Stimulated activated memory B cell treated with anti-CD40 and anti-IgM and Interleukin-4, amounts not matched to agents 10 μg/mL and 1 μg/mL and 100 μg/mL, for 72 hours (primary cell): ENCODE measurements at regions not wholly inside any gene's neighbourhood (a gene's known extent, or its start where the extent isn't known, plus 50 kb on each side); places are given as distances from the start of the nearest gene placed in this dataset.
A peak's percentile ranks its signal among the peaks of the same experiment; 100 is the strongest.
"Not testable (repeated sequence)": the region's sequence is repeated elsewhere in the genome, so short reads cannot be mapped to it uniquely, and the experiment has no call there.

ENCODE experiments used
- ATAC-seq: fragments of 150-1000 bp; cut with Tn5 transposase; 2 replicates; pipeline ENCODE4 v1.10.0; 2021
- H3K27ac Mint-ChIP-seq: one replicate; pipeline ENCODE4 v1.8.0; 2022; ENCODE audit warnings: mild to moderate bottlenecking, mixed read lengths
- H3K27me3 Mint-ChIP-seq: one replicate; pipeline ENCODE4 v1.8.0; 2022; ENCODE audit warnings: mixed read lengths
- H3K36me3 Mint-ChIP-seq: one replicate; pipeline ENCODE4 v1.8.0; 2022; ENCODE audit warnings: mixed read lengths
- H3K4me1 Mint-ChIP-seq: one replicate; pipeline ENCODE4 v1.8.0; 2022; ENCODE audit warnings: mixed read lengths
- H3K4me3 Mint-ChIP-seq: one replicate; pipeline ENCODE4 v1.8.0; 2022; ENCODE audit warnings: mild to moderate bottlenecking, moderate library complexity, mixed read lengths
- H3K9me3 Mint-ChIP-seq: one replicate; pipeline ENCODE4 v1.8.0; 2022; ENCODE audit warnings: mixed read lengths

DNA sequence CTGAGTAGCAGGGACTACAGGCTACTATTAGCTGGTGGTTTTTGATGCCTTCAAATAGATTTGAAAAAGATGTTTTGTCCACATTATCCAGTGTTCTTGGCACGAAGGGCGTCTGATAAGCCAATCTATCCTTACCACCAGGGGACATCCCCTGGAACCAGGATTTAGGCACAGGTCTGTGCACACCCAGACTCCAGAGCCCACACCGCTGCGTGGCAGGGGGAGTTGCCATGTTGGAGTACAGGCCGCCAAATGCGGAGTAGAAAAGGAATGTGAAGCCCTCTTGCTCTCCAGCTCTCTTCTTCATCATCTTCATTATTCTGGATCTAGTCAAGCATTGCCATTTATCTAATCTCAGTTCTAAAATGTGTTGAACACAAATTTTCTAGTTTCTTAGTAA, 54.3 kb downstream of the RNU1-4 start:
- ATAC-seq, H3K9me3 Mint-ChIP-seq, H3K36me3 Mint-ChIP-seq, H3K4me3 Mint-ChIP-seq, H3K4me1 Mint-ChIP-seq, H3K27ac Mint-ChIP-seq: not testable (repeated sequence)
- H3K27me3 Mint-ChIP-seq = peaks cover 16% of the 10 kb centered on the region

GRCh38 chr1:16795119-16795518, 54.8 kb downstream of the RNU1-4 start:
- H3K36me3 Mint-ChIP-seq, H3K4me3 Mint-ChIP-seq, H3K27ac Mint-ChIP-seq, H3K9me3 Mint-ChIP-seq, H3K4me1 Mint-ChIP-seq, ATAC-seq: not testable (repeated sequence)
- H3K27me3 Mint-ChIP-seq = peaks cover 16% of the 10 kb centered on the region

DNA sequence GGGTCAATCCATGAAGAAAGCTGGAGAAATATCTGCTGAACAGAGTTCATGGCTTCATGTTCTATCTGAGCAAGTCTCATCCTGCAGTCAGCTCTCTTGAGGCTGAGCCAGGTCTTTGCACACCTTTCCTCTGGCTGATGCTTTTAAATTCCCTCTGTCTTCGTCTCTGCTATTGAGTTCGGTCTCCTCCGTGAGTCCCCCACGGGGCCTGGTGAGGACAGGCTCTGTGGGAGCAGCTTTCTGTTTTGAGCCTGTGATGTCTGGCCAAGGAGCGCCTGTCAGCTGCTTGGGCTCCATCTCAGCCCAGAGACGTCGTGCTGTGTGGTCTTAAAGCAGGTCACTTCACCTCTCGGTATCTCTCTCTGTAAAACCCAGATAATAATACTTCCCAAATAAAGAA, 55.9 kb downstream of the RNU1-4 start:
- not testable (repeated sequence) for H3K4me3 Mint-ChIP-seq, H3K9me3 Mint-ChIP-seq, H3K36me3 Mint-ChIP-seq, H3K4me1 Mint-ChIP-seq, H3K27ac Mint-ChIP-seq
- H3K27me3 Mint-ChIP-seq = peaks cover 16% of the 10 kb centered on the region
- ATAC-seq = peak; percentile 46

DNA sequence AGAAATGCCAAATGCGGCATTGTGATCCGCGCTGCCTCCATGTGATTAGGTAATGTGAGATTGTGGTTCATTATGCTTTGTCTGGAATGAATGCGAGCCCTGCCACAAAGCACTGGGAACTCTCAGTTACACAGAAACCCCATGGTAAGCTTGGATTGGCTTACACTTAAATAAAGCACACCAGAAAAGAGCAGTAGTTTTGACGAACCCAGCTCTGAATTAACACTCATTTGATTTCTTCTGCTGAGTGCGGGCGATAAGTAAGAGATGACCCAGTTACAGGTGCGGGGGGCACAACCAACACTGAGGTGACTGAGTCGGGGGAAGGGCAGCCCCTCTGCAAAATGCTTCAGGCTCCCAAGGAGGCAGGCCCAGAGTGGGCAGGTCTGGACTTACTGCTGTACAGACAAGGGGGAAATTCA, 56.3 kb downstream of the RNU1-4 start:
- H3K4me1 Mint-ChIP-seq = not testable (repeated sequence)

DNA sequence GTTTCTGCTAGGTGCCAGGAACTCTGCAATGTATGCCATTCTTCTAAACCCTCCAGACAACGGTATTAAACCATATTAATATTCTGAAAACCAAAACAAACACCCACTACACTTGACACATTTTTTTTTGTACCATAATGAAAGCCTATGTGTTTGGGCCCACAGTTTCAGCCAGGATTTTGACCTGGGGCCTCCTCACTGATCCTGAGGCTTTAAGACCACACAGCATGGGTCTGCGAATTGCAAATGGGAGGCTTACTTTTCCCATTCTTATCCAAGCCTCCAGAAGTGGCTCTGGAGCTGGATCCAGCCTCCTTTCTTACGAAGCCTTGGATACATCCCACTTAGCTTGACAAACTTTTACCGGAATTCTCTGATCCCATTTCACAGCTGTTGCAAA, 56.7 kb downstream of the RNU1-4 start:
- not testable (repeated sequence) for H3K36me3 Mint-ChIP-seq, H3K4me1 Mint-ChIP-seq, H3K9me3 Mint-ChIP-seq, H3K4me3 Mint-ChIP-seq, ATAC-seq, H3K27ac Mint-ChIP-seq
- peaks cover 16% of the 10 kb centered on the region for H3K27me3 Mint-ChIP-seq

More for the DNA sequence above, 56.3 kb downstream of the RNU1-4 start:
- not testable (repeated sequence) for H3K36me3 Mint-ChIP-seq, H3K9me3 Mint-ChIP-seq, H3K27ac Mint-ChIP-seq, H3K4me3 Mint-ChIP-seq
- H3K27me3 Mint-ChIP-seq = peaks cover 16% of the 10 kb centered on the region
- peak; percentile 64 for ATAC-seq

DNA sequence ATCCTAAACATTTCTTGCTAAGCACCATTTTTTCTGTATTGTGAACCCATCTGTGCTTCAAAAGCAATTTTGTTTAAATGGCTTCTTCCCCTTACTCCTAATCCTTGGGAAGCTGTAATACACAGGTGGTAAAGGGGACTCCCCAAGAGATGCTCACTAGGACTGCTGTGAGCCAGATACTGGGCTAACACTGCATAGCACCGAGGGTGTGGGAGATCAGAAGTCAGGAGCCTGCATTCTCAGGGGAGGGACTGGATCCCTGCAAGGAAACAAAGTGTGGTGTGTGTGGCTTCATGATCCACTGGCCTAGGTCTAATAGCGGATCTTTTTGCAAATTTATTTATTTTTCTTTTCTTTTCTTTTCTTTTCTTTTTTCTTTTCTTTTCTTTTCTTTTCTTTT, 57.7 kb downstream of the RNU1-4 start:
- H3K4me1 Mint-ChIP-seq, H3K9me3 Mint-ChIP-seq, H3K27ac Mint-ChIP-seq, H3K36me3 Mint-ChIP-seq, H3K4me3 Mint-ChIP-seq: not testable (repeated sequence)
- peaks cover 16% of the 10 kb centered on the region for H3K27me3 Mint-ChIP-seq
- peak; percentile 63 for ATAC-seq
